HG03565 (cell line): ENCODE measurements at regions not wholly inside any gene's neighbourhood (a gene's known extent, or its start where the extent isn't known, plus 50 kb on each side); places are given as distances from the start of the nearest gene placed in this dataset.
"Not testable (repeated sequence)": the region's sequence is repeated elsewhere in the genome, so short reads cannot be mapped to it uniquely, and the experiment has no call there.

Source experiments
- ATAC-seq: cut with Tn5 transposase; IDR thresholded peaks from one replicate; pipeline ENCODE4 v1.9.1; 2021; ENCODE audit warnings: mild to moderate bottlenecking, moderate library complexity; ENCODE audit not compliant: unreplicated experiment

GRCh38 chr9:75274781-75275180, 186.5 kb downstream of the OSTF1 start:
- ATAC-seq = no peak

- ATAC-seq = no peak
Observed at GRCh38 chr9:75282047-75282446, 193.7 kb downstream of the OSTF1 start.

- no peak for ATAC-seq
Observed at GRCh38 chr9:75289332-75289731, 201.0 kb downstream of the OSTF1 start.

GRCh38 chr9:75299324-75299723, 211.0 kb downstream of the OSTF1 start:
- ATAC-seq = no peak

GRCh38 chr9:75333624-75334023, 245.3 kb downstream of the OSTF1 start:
- no peak for ATAC-seq

- no peak for ATAC-seq
Observed at GRCh38 chr9:75358846-75359245, 270.5 kb downstream of the OSTF1 start.

- ATAC-seq = no peak
Observed at GRCh38 chr9:75359638-75360037, 271.3 kb downstream of the OSTF1 start.

GRCh38 chr9:75360252-75360651, 271.9 kb downstream of the OSTF1 start:
- no peak for ATAC-seq

- not testable (repeated sequence) for ATAC-seq
Observed at GRCh38 chr9:75362446-75362845, 274.1 kb downstream of the OSTF1 start.

GRCh38 chr9:75365196-75365595, 276.9 kb downstream of the OSTF1 start:
- no peak for ATAC-seq

- no peak for ATAC-seq
Observed at GRCh38 chr9:75369989-75370388, 281.7 kb downstream of the OSTF1 start.

- ATAC-seq = no peak
Observed at GRCh38 chr9:75372499-75373268, 284.4 kb downstream of the OSTF1 start.

- ATAC-seq = no peak
Observed at GRCh38 chr9:75376680-75377254, 288.5 kb downstream of the OSTF1 start.

- ATAC-seq = no peak
Observed at GRCh38 chr9:75378036-75378435, 289.7 kb downstream of the OSTF1 start.

GRCh38 chr9:75378926-75379325, 290.6 kb downstream of the OSTF1 start:
- no peak for ATAC-seq

GRCh38 chr9:75382126-75382525, 293.8 kb downstream of the OSTF1 start:
- ATAC-seq = no peak

GRCh38 chr9:75383420-75384034, 295.2 kb downstream of the OSTF1 start:
- not testable (repeated sequence) for ATAC-seq

- no peak for ATAC-seq
Observed at GRCh38 chr9:75385236-75385635, 296.9 kb downstream of the OSTF1 start.

- ATAC-seq = no peak
Observed at GRCh38 chr9:75389101-75389500, 300.8 kb downstream of the OSTF1 start.

- ATAC-seq = no peak
Observed at GRCh38 chr9:75390951-75391350, 302.6 kb downstream of the OSTF1 start.

- no peak for ATAC-seq
Observed at GRCh38 chr9:75391497-75391896, 303.2 kb downstream of the OSTF1 start.

GRCh38 chr9:75395336-75395735, 307.0 kb downstream of the OSTF1 start:
- no peak for ATAC-seq
